Loucy (cell line): ENCODE measurements at regions not wholly inside any gene's neighbourhood (a gene's known extent, or its start where the extent isn't known, plus 50 kb on each side); places are given as distances from the start of the nearest gene placed in this dataset.

ENCODE experiments used
- H2AFZ ChIP-seq: fragments of 200-600 bp; sonication (generic); 2 replicates; pipeline ENCODE4 v1.6.0; 2016; ENCODE audit warnings: antibody characterized with exemption, mild to moderate bottlenecking, low read length, moderate library complexity
- H3F3A ChIP-seq: fragments of 200-600 bp; 2 replicates; pipeline ENCODE4 v1.6.0; 2016; ENCODE audit warnings: antibody characterized with exemption, low read depth, mild to moderate bottlenecking
- H3K27me3 ChIP-seq: fragments of 200-600 bp; sonication (generic); 2 replicates; pipeline ENCODE4 v1.6.1; 2014; ENCODE audit warnings: low read length, mild to moderate bottlenecking; ENCODE audit not compliant: insufficient read depth, poor library complexity, severe bottlenecking
- H3K36me3 ChIP-seq: fragments of 200-600 bp; sonication (generic); 2 replicates; pipeline ENCODE4 v1.6.1; 2016; ENCODE audit warnings: low read length; ENCODE audit not compliant: insufficient read depth
- H3K4me1 ChIP-seq: fragments of 200-600 bp; sonication (generic); 2 replicates; pipeline ENCODE4 v1.5.1; 2014; ENCODE audit warnings: low read length, mild to moderate bottlenecking; ENCODE audit not compliant: insufficient read depth, poor library complexity, severe bottlenecking
- H3K4me2 ChIP-seq: fragments of 200-600 bp; sonication (generic); 2 replicates; pipeline ENCODE4 v1.6.0; 2014; ENCODE audit warnings: antibody characterized with exemption, low read length, low read depth, mild to moderate bottlenecking; ENCODE audit not compliant: poor library complexity, severe bottlenecking
- H3K4me3 ChIP-seq: fragments of 200-600 bp; sonication (generic); 2 replicates; pipeline ENCODE4 v1.5.1; 2014; ENCODE audit warnings: low read length, mild to moderate bottlenecking, mixed read lengths; ENCODE audit not compliant: poor library complexity, severe bottlenecking
- H3K79me2 ChIP-seq: fragments of 200-600 bp; sonication (generic); 2 replicates; pipeline ENCODE4 v1.6.1; 2014; ENCODE audit warnings: low read length; ENCODE audit not compliant: insufficient read depth
- H3K9ac ChIP-seq: fragments of 200-600 bp; sonication (generic); 2 replicates; pipeline ENCODE4 v1.6.0; 2014; ENCODE audit warnings: mild to moderate bottlenecking, low read depth, low read length, moderate library complexity; ENCODE audit not compliant: poor library complexity, severe bottlenecking
- H3K9me2 ChIP-seq: fragments of 200-600 bp; sonication (generic); replicated peaks from 2 replicates; pipeline ENCODE4 v1.6.1; 2016; ENCODE audit warnings: low read depth, low read length, mixed read lengths
- H3K9me3 ChIP-seq: fragments of 200-600 bp; sonication (generic); 2 replicates; pipeline ENCODE4 v1.6.1; 2014; ENCODE audit warnings: mild to moderate bottlenecking, antibody characterized with exemption, low read length, low read depth; ENCODE audit not compliant: insufficient read depth
- H4K20me1 ChIP-seq: fragments of 200-600 bp; sonication (generic); 2 replicates; pipeline ENCODE4 v1.6.0; 2014; ENCODE audit warnings: antibody characterized with exemption, low read length, mild to moderate bottlenecking; ENCODE audit not compliant: insufficient read depth, poor library complexity, severe bottlenecking
- EZH2phosphoT487 ChIP-seq: fragments of 200-600 bp; IDR thresholded peaks from 2 replicates; pipeline ENCODE4 v1.6.1; 2018; ENCODE audit warnings: antibody characterized with exemption, mild to moderate bottlenecking, moderate library complexity, borderline replicate concordance
- TF ChIP-seq, protein P1 (sequence below): fragments of 200-600 bp; sonication (generic); conservative IDR thresholded peaks from 2 replicates; pipeline ENCODE4 v1.5.1; 2014; ENCODE audit warnings: mild to moderate bottlenecking, antibody characterized with exemption, low read length

DNA sequence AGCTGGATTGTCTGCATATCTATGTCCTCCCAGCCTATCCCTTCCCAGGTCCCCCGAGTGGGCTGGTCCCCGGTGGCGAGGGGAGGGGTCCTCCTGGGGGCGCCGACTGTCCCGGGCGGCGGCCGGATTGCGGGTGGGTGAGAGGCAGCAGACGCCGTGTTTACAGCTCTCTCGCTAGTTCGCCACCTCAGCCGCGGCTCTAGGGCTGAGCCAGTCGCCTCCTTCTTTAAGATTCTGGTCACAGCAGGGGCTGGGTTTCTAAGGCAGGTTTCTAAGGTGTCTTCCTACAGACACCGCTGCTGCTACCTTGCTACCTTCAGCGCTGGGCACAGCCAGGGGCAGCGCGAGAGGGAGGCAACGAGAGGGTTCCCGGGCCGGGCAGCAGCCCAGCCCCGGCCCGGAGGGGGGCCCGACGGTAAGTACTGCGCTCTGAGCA is 57.2 kb downstream of the FRMPD3 start:
- TF ChIP-seq EZH2phosphoT487, result no peak
- TF ChIP-seq, protein P1, sequence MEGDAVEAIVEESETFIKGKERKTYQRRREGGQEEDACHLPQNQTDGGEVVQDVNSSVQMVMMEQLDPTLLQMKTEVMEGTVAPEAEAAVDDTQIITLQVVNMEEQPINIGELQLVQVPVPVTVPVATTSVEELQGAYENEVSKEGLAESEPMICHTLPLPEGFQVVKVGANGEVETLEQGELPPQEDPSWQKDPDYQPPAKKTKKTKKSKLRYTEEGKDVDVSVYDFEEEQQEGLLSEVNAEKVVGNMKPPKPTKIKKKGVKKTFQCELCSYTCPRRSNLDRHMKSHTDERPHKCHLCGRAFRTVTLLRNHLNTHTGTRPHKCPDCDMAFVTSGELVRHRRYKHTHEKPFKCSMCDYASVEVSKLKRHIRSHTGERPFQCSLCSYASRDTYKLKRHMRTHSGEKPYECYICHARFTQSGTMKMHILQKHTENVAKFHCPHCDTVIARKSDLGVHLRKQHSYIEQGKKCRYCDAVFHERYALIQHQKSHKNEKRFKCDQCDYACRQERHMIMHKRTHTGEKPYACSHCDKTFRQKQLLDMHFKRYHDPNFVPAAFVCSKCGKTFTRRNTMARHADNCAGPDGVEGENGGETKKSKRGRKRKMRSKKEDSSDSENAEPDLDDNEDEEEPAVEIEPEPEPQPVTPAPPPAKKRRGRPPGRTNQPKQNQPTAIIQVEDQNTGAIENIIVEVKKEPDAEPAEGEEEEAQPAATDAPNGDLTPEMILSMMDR, result no peak
- Histone ChIP-seq H3K27me3 (no peaks in the 10 kb centered on the region), H3K4me3 (no peak overlapping the region), H3K9me2 (no peaks in the 10 kb centered on the region), H3K4me2 (no peak overlapping the region), H3K9ac (no peak overlapping the region), H2AFZ (no peak overlapping the region), H3K79me2 (no peaks in the 10 kb centered on the region), H3K36me3 (no peaks in the 10 kb centered on the region), H4K20me1 (no peaks in the 10 kb centered on the region), H3F3A (no peaks in the 10 kb centered on the region), H3K9me3 (no peaks in the 10 kb centered on the region), H3K4me1 (no peaks in the 10 kb centered on the region)

DNA sequence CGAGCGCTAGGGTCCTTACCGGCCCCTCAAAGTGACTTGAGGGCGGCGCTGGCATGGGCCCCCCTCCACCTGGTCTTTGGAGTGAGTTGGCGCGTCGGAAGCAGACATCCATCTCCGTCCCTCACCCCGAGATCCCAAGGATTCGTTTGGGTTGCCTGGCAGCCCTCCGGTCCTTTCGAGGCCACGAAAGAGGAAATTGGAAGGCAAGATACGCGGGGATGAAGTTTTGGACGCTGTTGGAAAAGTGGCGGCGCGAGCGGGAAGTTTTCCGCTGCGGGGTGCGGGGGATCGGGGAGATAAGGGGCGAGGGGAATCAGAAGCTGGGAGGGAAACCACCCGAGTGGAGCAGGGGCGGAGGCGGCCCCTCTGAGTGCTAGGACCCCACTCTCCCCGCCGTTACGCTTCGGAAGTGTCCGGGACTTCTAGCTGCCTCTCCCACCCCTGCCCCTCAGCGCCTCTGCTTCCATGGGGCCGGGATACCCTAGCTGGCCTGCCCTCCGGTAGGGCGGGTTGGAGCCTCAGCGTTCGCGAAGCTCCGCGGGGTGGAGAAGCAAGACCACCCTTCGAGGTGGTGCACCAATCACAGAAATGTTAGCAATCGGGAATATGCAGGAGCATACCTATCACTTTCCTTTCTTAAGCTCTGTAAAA is 57.8 kb downstream of the FRMPD3 start:
- no peak overlapping the region for H3K9ac ChIP-seq
- H3K9me3 ChIP-seq, result no peaks in the 10 kb centered on the region
- TF ChIP-seq EZH2phosphoT487, result no peak
- H3K9me2 ChIP-seq, result no peaks in the 10 kb centered on the region
- H3K4me2 ChIP-seq, result no peak overlapping the region
- H3K79me2 ChIP-seq, result no peaks in the 10 kb centered on the region
- no peaks in the 10 kb centered on the region for H3K27me3 ChIP-seq
- no peaks in the 10 kb centered on the region for H3K36me3 ChIP-seq
- no peaks in the 10 kb centered on the region for H4K20me1 ChIP-seq
- H3K4me1 ChIP-seq, result no peaks in the 10 kb centered on the region
- H3F3A ChIP-seq, result no peaks in the 10 kb centered on the region
- H2AFZ ChIP-seq, result no peak overlapping the region
- no peak overlapping the region for H3K4me3 ChIP-seq

DNA sequence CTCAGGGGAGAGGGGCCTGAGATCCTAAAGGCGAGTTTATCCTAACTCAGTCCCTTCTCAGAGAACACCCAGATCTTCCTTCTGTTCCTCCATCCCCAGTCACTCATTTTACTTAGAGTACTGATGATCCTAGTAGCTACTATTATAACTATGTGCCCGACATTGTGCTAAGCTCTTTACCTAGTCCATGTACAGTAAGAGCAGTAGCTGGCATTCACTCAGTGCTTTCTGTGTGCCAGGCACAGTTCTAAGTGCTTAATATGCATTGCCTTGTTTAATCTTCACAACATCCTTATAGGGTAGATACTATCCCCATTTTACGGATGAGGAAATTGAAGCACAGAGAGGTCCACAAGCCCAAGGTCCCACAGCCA is 58.3 kb downstream of the FRMPD3 start:
- H3K4me1 ChIP-seq, result no peaks in the 10 kb centered on the region
- no peaks in the 10 kb centered on the region for H3K27me3 ChIP-seq
- H2AFZ ChIP-seq, result no peak overlapping the region
- no peaks in the 10 kb centered on the region for H3K9me2 ChIP-seq
- no peak overlapping the region for H3K9ac ChIP-seq
- H3K4me3 ChIP-seq, result no peak overlapping the region
- H3K4me2 ChIP-seq, result no peak overlapping the region
- H3K79me2 ChIP-seq, result no peaks in the 10 kb centered on the region
- no peaks in the 10 kb centered on the region for H4K20me1 ChIP-seq
- TF ChIP-seq, protein P1, result no peak
- TF ChIP-seq EZH2phosphoT487, result no peak
- H3K36me3 ChIP-seq, result no peaks in the 10 kb centered on the region
- H3F3A ChIP-seq, result no peaks in the 10 kb centered on the region
- no peaks in the 10 kb centered on the region for H3K9me3 ChIP-seq

DNA sequence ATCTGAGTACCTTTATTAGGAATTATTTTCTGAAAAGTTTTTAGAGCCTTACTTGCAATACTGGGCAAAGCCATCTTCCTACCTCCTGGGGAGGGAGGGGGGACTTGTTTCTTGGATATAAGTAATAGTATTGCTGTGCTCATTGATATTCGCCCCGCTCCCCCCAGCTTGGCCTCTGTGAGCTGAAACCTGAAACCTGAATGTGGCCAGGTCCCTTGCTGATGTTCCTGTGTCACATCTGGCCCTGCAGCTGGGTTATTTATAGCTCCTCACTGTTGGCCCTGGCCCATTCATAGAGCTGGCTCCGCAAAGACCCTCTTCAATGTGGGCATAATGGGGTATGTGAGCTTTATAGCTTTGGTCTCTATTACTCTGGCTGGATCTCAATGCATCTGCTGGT is 59.5 kb downstream of the FRMPD3 start:
- Histone ChIP-seq H3K27me3 (no peaks in the 10 kb centered on the region), H3K9ac (no peak overlapping the region), H3K79me2 (no peaks in the 10 kb centered on the region), H3K4me1 (no peaks in the 10 kb centered on the region), H3F3A (no peaks in the 10 kb centered on the region), H3K4me2 (no peak overlapping the region), H3K36me3 (no peaks in the 10 kb centered on the region), H3K9me3 (no peaks in the 10 kb centered on the region), H3K4me3 (no peak overlapping the region), H2AFZ (no peak overlapping the region), H3K9me2 (no peaks in the 10 kb centered on the region), H4K20me1 (no peaks in the 10 kb centered on the region)
- TF ChIP-seq, protein P1, result no peak
- no peak for TF ChIP-seq EZH2phosphoT487
